Activated CD4-positive, alpha-beta T cell treated with anti-CD3 and anti-CD28 coated beads for 36 hours (primary cell): ENCODE measurements at regions not wholly inside any gene's neighbourhood (a gene's known extent, or its start where the extent isn't known, plus 50 kb on each side); places are given as distances from the start of the nearest gene placed in this dataset.

Source experiments
- ATAC-seq: fragments of 200-7000 bp; cut with Tn5 transposase; one replicate; pipeline ENCODE4 v1.10.0; 2021; ENCODE audit warnings: mild to moderate bottlenecking, moderate library complexity
- CTCF ChIA-PET: fragments of 350-600 bp; sonication (Branson Sonifier 250); formaldehyde crosslinking; loops from one replicate; lab custom pipeline; 2021; ENCODE audit warnings: antibody characterized with exemption; lab: Charles Lee
- POLR2A ChIA-PET: fragments of 350-600 bp; sonication (Branson Sonifier 250); formaldehyde crosslinking; loops from one replicate; lab custom pipeline; 2021; ENCODE audit warnings: antibody characterized with exemption, inconsistent platforms; lab: Charles Lee
- DNase-seq: peaks from one replicate; pipeline ENCODE4 v3.0.0-alpha.2; 2020
- H3K27ac Mint-ChIP-seq: one replicate; pipeline ENCODE4 v1.8.0; 2021; ENCODE audit warnings: mixed read lengths
- H3K27me3 Mint-ChIP-seq: one replicate; pipeline ENCODE4 v1.8.0; 2021; ENCODE audit warnings: mixed read lengths
- H3K36me3 Mint-ChIP-seq: one replicate; pipeline ENCODE4 v1.8.0; 2021; ENCODE audit warnings: low read depth, mixed read lengths
- H3K4me1 Mint-ChIP-seq: one replicate; pipeline ENCODE4 v1.8.0; 2021; ENCODE audit warnings: mixed read lengths
- H3K4me3 Mint-ChIP-seq: one replicate; pipeline ENCODE4 v1.8.0; 2021; ENCODE audit warnings: mild to moderate bottlenecking, moderate library complexity, mixed read lengths
- H3K9me3 Mint-ChIP-seq: one replicate; pipeline ENCODE4 v1.8.0; 2021; ENCODE audit warnings: low read depth, mixed read lengths
- intact Hi-C, 2 experiments: fragments of 100-400 bp; cut with DNase I in 1 of 2; cut with micrococcal nuclease in 1 of 2; formaldehyde crosslinking; loops; one replicate each; pipeline versions ENCODE4 v1.14.2 to v1.15.1; 2022 to 2024; cut with DNase I, micrococcal nuclease

DNA sequence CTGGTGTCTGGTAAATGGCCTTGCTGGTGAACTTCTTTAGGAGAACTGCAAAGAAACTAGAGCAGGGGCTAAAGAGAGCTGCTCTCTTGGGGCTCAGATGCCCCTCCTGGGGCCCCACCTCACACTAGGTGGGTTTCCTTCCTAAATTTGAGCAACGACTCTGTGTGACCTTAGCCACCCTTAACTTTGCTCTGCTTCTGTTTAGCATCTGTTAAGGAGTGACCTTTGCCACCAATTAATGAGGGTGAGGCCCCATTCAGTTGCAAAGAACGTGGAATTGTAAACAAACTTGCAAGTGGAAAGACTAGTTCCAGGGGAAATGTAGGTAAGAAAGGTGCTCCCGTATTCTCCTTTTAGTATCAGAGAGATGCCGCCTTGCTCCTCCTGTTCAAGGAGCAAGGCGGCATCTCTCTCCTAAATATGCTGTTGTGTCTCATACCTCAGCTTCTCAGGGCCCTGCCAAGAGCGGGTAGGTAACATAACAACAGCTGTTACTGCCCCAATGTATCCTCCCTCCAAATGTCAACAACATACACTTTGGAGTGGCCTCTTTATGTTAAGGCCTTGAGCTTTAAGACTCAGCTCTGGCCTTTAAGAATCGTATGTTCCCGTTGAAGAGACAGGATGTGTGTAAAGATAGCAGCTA is 77.6 kb upstream of the FUT8 start:
- H3K4me1 Mint-ChIP-seq: peaks cover 52% of the 10 kb centered on the region
- ChIA-PET POLR2A (interaction anchor here (0.6 kb wide), 1 partner anchor 77 kb away, joined by 3 read pairs; no protein-coding TSS in a partner anchor), CTCF (interaction anchor here (0.6 to 1.4 kb wide), 5 partner anchors 31 to 171 kb away, joined by 3 to 5 read pairs (median 4); no protein-coding TSS in a partner anchor)
- intact Hi-C loops: loop anchor here in 1 of 2 experiments (5.0 kb wide), 1 partner anchor 233 kb away; the partner anchor contains the start of gene MAX
- no peak for DNase-seq
- peaks cover 3% of the 10 kb centered on the region for H3K36me3 Mint-ChIP-seq
- ATAC-seq: no peak
- no peaks in the 10 kb centered on the region for H3K27me3 Mint-ChIP-seq
- no peak overlapping the region for H3K4me3 Mint-ChIP-seq
- H3K9me3 Mint-ChIP-seq: no peaks in the 10 kb centered on the region
- peak overlapping the region; percentile 74 for H3K27ac Mint-ChIP-seq

DNA sequence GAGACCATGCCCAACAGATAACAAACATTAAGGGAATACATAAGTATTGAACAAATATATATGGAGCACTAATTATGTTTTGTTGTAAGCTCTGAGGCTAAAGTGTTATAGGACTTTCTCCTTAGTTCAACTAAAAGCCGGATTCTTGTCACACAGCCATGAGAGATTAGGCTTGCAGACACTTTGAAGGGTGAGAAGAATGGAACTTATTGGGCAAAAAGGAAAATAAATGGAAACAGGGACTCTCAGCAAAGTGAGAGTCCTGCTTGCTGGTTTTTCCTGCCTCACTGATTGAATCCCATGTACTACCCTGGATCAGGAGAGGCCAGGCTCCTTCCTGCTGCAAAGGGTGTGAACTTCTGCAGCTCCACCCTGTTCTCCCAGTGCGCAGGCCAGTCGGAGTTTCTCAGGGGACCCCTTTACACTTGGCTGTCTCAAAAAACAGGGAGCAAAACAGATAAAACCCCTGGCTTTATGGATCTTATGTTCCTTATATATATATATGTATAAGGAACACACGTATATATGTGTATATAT is 77.1 kb upstream of the FUT8 start:
- DNase-seq (no peak), ATAC-seq (no peak)
- Mint-ChIP-seq H3K36me3 (peaks cover 5% of the 10 kb centered on the region), H3K27me3 (no peaks in the 10 kb centered on the region), H3K27ac (peak overlapping the region; percentile 74), H3K4me1 (peaks cover 55% of the 10 kb centered on the region), H3K4me3 (no peak overlapping the region), H3K9me3 (no peaks in the 10 kb centered on the region)
- intact Hi-C loops: loop anchor here in 1 of 2 experiments (5.0 kb wide), 1 partner anchor 233 kb away; the partner anchor contains the start of gene MAX
- CTCF ChIA-PET: interaction anchor here (0.6 to 1.7 kb wide), 6 partner anchors 30 to 220 kb away, joined by 3 to 5 read pairs (median 4); no protein-coding TSS in a partner anchor
- POLR2A ChIA-PET: no interaction called here

DNA sequence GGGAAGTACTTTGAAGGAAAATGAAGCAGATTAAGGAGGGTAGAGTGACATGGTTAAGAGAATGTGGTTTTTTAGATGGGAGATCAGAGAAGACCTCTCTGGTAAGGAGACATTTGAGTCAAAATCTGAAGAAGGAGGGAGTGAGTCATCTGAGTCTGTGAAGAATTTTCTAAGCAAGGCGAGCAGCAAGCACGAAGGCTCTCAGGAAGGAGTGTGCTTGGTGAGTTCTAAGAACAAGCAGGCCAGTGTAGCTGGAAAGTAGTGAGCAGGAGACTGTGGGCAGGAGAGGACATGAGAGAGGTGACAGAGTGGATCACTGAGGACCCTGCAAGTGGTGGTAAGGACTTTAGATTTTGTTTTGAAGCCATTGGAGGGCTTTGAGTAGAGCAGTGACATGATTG is 76.3 kb upstream of the FUT8 start:
- peak overlapping the region; percentile 74 for H3K4me3 Mint-ChIP-seq
- intact Hi-C loops: loop anchor here (1.0 to 5.0 kb wide), 7 partner anchors 33 to 369 kb away; partner anchors contain the start of genes FUT8 (in 1 of the 2) and MAX (in 1 of the 2)
- CTCF ChIA-PET: interaction anchor here (0.6 to 1.7 kb wide), 4 partner anchors 31 to 113 kb away, joined by 4 to 5 read pairs (median 4); no protein-coding TSS in a partner anchor
- H3K27me3 Mint-ChIP-seq: no peaks in the 10 kb centered on the region
- peak overlapping the region; percentile 95 for H3K27ac Mint-ChIP-seq
- ATAC-seq: peak; percentile 89
- POLR2A ChIA-PET: no interaction called here
- peak; percentile 72 for DNase-seq
- H3K9me3 Mint-ChIP-seq: no peaks in the 10 kb centered on the region
- H3K36me3 Mint-ChIP-seq: peaks cover 6% of the 10 kb centered on the region
- H3K4me1 Mint-ChIP-seq: peaks cover 55% of the 10 kb centered on the region

DNA sequence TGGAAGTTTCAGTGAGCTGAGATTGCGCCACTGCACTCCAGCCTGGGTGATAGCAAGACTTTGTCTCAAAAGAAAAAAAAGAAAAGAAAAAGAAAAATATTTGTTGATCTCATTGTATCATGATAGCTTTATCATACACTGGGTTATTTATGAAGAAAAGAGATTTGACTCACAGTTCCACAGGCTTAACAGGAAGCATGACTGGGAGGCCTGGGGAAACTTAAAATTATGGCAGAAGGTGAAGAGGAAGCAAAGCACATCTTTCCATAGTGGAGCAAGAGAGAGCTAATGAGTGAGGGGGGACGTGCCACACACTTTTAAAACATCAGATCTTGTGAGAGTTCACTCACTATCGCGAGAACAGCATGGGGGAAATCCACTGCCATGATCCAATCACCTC is 72.7 kb upstream of the FUT8 start:
- ChIA-PET POLR2A (no interaction called here), CTCF (no interaction called here)
- Mint-ChIP-seq H3K4me3 (peak overlapping the region; percentile 2), H3K36me3 (peaks cover 8% of the 10 kb centered on the region), H3K4me1 (peaks cover 37% of the 10 kb centered on the region), H3K9me3 (no peaks in the 10 kb centered on the region), H3K27me3 (no peaks in the 10 kb centered on the region), H3K27ac (no peak overlapping the region)
- intact Hi-C loops: loop anchor here in 1 of 2 experiments (5.0 kb wide), 1 partner anchor 238 kb away; the partner anchor contains the start of gene MAX
- ATAC-seq (no peak), DNase-seq (no peak)

DNA sequence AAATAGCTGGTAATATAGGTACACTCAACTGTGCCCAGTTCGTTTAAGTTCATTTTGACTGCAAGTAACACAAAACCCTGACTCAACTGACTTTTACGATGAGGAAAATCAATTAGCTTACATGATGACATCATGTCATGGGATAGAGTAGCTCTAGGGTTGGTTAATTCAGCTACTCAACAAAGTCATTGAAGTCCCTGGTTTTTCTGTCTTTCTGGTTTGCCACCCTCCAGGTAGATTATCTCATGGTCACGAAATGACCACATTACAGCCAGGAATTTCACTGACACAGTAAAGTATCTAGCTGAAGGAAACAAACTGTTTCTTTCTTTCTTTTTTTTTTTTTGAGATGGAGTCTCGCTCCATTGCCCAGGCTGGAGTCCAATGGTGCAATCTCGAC is 68.5 kb upstream of the FUT8 start:
- ChIA-PET POLR2A (interaction anchor here (0.5 kb wide), 1 partner anchor 174 kb away, joined by 3 read pairs; no protein-coding TSS in a partner anchor), CTCF (interaction anchor here (0.7 to 1.2 kb wide), 2 partner anchors 9 to 329 kb away, joined by 3 read pairs; no protein-coding TSS in a partner anchor)
- DNase-seq (no peak), ATAC-seq (no peak)
- intact Hi-C loops: no loop called here
- Mint-ChIP-seq H3K27ac (no peak overlapping the region), H3K36me3 (peaks cover 9% of the 10 kb centered on the region), H3K4me1 (peaks cover 13% of the 10 kb centered on the region), H3K9me3 (no peaks in the 10 kb centered on the region), H3K4me3 (no peak overlapping the region), H3K27me3 (no peaks in the 10 kb centered on the region)

DNA sequence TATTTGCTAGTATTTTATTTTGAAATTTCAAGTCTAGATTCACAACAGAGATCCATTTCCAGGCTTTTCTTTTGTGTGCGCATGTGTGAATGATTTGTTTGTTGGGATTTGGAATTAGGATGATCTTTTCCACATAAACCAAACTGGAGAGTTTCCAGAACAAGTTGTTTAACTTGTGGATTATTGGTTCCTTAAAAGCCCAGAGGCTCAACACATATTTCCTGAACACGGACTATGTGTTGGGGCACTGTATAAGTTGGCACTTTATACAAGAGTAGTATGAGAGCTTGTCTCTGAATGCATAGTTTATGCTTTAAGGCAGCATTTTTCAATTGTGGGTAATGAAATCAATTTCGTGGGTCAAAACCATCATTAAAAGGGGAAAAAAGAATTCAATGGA is 67.3 kb upstream of the FUT8 start:
- H3K4me1 Mint-ChIP-seq: peaks cover 5% of the 10 kb centered on the region
- POLR2A ChIA-PET: no interaction called here
- no peaks in the 10 kb centered on the region for H3K27me3 Mint-ChIP-seq
- intact Hi-C loops: no loop called here
- no peak overlapping the region for H3K27ac Mint-ChIP-seq
- H3K4me3 Mint-ChIP-seq: no peak overlapping the region
- no peak for ATAC-seq
- no peaks in the 10 kb centered on the region for H3K9me3 Mint-ChIP-seq
- CTCF ChIA-PET: no interaction called here
- DNase-seq: no peak
- H3K36me3 Mint-ChIP-seq: peaks cover 7% of the 10 kb centered on the region

DNA sequence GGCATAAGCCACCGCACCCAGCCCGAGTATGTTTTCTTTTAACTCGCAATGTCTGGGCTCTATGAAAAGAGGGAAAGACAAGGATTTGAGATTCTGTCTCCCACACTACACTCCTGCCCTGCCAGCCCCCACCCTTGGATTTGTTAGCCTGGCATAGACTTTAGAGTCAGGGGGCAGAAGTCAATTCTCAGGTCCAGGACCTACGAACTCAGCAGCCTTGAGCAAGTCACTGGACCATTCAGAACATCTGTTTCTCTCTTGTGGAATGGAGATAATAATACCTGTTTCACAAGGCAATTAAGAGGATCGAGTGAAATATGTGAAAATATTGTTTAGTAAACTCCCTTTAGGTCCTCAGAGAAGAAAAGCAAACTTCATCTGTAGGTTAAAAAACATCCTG is 66.1 kb upstream of the FUT8 start:
- DNase-seq (no peak), ATAC-seq (no peak)
- H3K36me3 Mint-ChIP-seq: peaks cover 7% of the 10 kb centered on the region
- intact Hi-C loops: no loop called here
- peak overlapping the region; percentile 55 for H3K27ac Mint-ChIP-seq
- POLR2A ChIA-PET: no interaction called here
- no peaks in the 10 kb centered on the region for H3K9me3 Mint-ChIP-seq
- peaks cover 5% of the 10 kb centered on the region for H3K4me1 Mint-ChIP-seq
- no peaks in the 10 kb centered on the region for H3K27me3 Mint-ChIP-seq
- CTCF ChIA-PET: no interaction called here
- no peak overlapping the region for H3K4me3 Mint-ChIP-seq

DNA sequence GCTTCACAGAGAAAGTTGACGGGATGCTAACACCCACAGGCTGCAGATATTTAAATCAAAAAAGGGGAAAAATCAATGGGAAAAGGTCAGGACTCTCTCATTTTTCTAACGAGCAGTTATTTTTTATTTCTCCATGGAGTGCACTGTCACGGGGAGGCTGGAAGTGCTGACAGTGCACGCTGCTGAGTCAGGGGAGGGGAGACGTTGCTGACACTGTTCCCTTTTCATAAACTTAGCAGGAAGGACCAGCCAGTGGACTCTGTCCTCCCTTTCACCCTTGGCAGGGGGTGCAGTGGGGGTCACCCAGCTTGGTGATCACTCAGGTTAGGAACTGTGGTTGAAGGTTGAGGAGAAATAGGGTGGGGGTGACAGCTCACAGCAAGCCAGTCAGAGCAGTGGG is 65.6 kb upstream of the FUT8 start:
- Mint-ChIP-seq H3K27me3 (no peaks in the 10 kb centered on the region), H3K9me3 (no peaks in the 10 kb centered on the region), H3K36me3 (peaks cover 7% of the 10 kb centered on the region), H3K4me3 (no peak overlapping the region), H3K27ac (peak overlapping the region; percentile 55), H3K4me1 (peaks cover 5% of the 10 kb centered on the region)
- POLR2A ChIA-PET: no interaction called here
- DNase-seq (no peak), ATAC-seq (no peak)
- CTCF ChIA-PET: no interaction called here
- intact Hi-C loops: no loop called here

DNA sequence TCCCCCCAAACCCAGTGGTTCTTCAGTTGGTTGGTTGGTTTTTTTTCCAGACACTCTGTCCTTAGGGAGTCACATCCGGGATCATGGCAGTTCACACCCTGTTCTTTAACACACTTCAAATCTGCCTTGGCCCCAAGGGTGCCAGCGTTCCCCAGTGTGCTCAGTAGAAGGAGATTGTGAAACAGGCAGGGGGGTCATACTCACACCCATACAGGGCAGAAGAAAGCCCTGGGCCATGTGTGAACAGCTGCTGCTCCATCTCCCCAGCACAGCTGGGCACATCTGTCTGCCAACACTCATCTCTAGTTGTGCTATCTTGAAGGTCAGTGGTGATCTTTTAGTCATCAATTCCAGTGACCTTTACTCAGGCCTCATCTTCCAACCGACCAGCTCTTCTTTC is 64.4 kb upstream of the FUT8 start:
- intact Hi-C loops: no loop called here
- CTCF ChIA-PET: no interaction called here
- Mint-ChIP-seq H3K27ac (no peak overlapping the region), H3K4me3 (no peak overlapping the region), H3K4me1 (peaks cover 8% of the 10 kb centered on the region), H3K9me3 (no peaks in the 10 kb centered on the region), H3K27me3 (no peaks in the 10 kb centered on the region), H3K36me3 (peaks cover 9% of the 10 kb centered on the region)
- POLR2A ChIA-PET: interaction anchor here (0.6 kb wide), 1 partner anchor 37 kb away, joined by 6 read pairs; no protein-coding TSS in a partner anchor
- no peak for DNase-seq
- no peak for ATAC-seq

DNA sequence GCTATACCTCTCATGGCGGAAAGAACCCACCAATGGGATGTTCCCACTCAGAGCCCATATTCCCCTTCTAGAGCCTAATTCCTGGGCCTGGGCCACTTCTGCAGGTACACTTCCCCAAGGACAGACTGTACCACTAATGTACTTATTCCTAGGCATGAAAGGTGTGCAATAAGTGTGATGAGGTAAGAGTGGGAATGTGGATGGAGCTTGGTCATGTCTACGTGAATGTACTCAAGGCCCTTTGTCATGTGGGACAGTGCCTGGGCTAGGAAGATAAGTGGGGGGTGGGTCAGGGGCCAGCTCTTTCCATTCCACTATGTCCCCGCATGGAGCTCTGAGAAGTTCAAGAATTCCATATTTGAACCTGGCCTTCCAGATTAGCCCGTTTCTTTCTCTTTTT is 63.4 kb upstream of the FUT8 start:
- no peak for ATAC-seq
- H3K4me3 Mint-ChIP-seq: no peak overlapping the region
- DNase-seq: no peak
- H3K36me3 Mint-ChIP-seq: peaks cover 11% of the 10 kb centered on the region
- ChIA-PET POLR2A (no interaction called here), CTCF (no interaction called here)
- intact Hi-C loops: no loop called here
- no peak overlapping the region for H3K27ac Mint-ChIP-seq
- H3K9me3 Mint-ChIP-seq: no peaks in the 10 kb centered on the region
- peaks cover 12% of the 10 kb centered on the region for H3K4me1 Mint-ChIP-seq
- no peaks in the 10 kb centered on the region for H3K27me3 Mint-ChIP-seq

DNA sequence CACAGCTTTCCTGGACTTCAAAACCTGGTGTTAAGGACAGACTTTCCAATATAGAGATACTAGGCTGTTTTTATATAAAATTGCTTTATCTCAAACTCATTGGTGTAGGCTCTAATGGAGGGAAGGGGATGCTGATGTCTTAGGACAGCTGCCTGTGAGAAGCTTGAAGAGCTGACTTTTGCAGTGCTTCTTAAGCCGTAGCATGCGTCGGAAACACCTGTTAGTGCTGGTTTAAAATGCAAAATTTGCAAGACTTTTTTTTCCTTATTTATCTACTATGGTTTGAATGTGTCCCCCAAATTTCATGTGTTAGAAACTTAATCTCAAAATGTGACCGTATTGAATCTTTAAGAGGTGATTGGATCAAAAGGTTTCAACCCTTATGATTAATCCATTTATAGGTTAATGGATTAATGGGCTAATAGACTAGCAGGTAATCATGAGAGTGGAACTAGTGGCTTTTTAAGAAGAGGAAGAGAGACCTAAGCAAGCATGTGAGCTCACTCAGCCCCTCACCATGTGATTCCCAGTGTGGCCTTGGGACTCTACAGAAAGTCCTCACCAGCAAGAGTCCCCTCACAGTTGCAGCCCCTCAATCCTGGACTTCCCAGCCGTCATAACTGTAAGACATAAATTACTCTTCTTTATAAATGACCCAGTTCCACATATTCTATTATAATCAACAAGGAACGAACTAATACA is 60.9 kb upstream of the FUT8 start:
- no peak overlapping the region for H3K27ac Mint-ChIP-seq
- ATAC-seq: no peak
- no peak for DNase-seq
- intact Hi-C loops: no loop called here
- H3K9me3 Mint-ChIP-seq: no peaks in the 10 kb centered on the region
- ChIA-PET POLR2A (no interaction called here), CTCF (no interaction called here)
- H3K4me3 Mint-ChIP-seq: no peak overlapping the region
- no peaks in the 10 kb centered on the region for H3K27me3 Mint-ChIP-seq
- H3K36me3 Mint-ChIP-seq: peaks cover 10% of the 10 kb centered on the region
- peaks cover 23% of the 10 kb centered on the region for H3K4me1 Mint-ChIP-seq
